Activated naive CD8-positive, alpha-beta T cell treated with anti-CD3 and anti-CD28 coated beads for 36 hours (primary cell): ENCODE measurements at regions not wholly inside any gene's neighbourhood (a gene's known extent, or its start where the extent isn't known, plus 50 kb on each side); places are given as distances from the start of the nearest gene placed in this dataset.
A peak's percentile ranks its signal among the peaks of the same experiment; 100 is the strongest.

Source experiments
- DNase-seq: peaks from one replicate; pipeline ENCODE4 v3.0.0; 2021
- H3K27ac Mint-ChIP-seq: one replicate; pipeline ENCODE4 v1.8.0; 2022; ENCODE audit warnings: mild to moderate bottlenecking, moderate library complexity, mixed read lengths
- H3K27me3 Mint-ChIP-seq: one replicate; pipeline ENCODE4 v1.8.0; 2022; ENCODE audit warnings: mild to moderate bottlenecking, mixed read lengths
- H3K36me3 Mint-ChIP-seq: one replicate; pipeline ENCODE4 v1.8.0; 2021; ENCODE audit warnings: mild to moderate bottlenecking, mixed read lengths
- H3K4me1 Mint-ChIP-seq: one replicate; pipeline ENCODE4 v1.8.0; 2021; ENCODE audit warnings: mixed read lengths
- H3K4me3 Mint-ChIP-seq: one replicate; pipeline ENCODE4 v1.8.0; 2022; ENCODE audit warnings: mild to moderate bottlenecking, moderate library complexity, mixed read lengths
- H3K9me3 Mint-ChIP-seq: one replicate; pipeline ENCODE4 v1.8.0; 2022; ENCODE audit warnings: mixed read lengths

DNA sequence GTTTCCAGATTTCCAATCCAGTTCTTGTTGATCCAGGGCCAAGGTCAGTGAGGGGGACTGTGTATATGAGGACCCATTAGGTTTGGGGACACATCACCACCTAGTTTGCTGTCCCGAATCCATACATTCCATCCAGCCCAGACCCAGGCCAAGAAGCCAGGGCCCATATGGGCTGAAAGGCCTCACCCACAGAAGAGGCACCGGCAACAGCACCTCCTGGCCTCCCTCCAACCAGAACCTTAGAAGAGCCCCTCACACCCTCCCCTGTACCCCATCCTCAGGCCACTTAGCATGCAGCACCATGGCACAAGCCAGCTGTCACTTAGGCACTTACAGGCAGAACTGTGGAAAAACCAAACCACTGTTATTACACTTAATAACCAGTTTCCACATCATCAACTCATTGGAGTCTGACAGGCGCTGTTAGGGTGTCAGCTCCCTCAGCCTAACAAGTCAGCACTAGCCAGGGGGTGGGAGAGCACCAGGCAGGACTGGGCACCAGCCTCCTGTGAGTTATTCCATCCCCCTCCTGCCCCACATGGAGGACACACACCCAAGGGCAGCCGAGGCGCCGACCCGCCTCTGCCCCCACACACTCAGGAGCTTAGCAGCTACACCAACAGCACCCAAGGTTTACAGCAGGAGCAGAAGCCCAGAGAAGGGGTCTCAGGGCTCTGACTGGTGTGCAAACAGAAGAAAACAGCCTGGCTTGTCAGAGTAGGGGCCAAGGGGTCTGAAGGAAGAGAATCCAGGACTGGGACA lies 132.0 kb downstream of the BUD13 start:
- H3K4me1 Mint-ChIP-seq: no peaks in the 10 kb centered on the region
- no peaks in the 10 kb centered on the region for H3K9me3 Mint-ChIP-seq
- no peak for DNase-seq
- H3K27ac Mint-ChIP-seq: no peak overlapping the region
- no peak overlapping the region for H3K4me3 Mint-ChIP-seq
- no peaks in the 10 kb centered on the region for H3K36me3 Mint-ChIP-seq
- H3K27me3 Mint-ChIP-seq: peaks cover 4% of the 10 kb centered on the region

GRCh38 chr11:116638463-116638862 lies 134.3 kb downstream of the BUD13 start:
- no peak overlapping the region for H3K4me3 Mint-ChIP-seq
- no peaks in the 10 kb centered on the region for H3K9me3 Mint-ChIP-seq
- H3K27ac Mint-ChIP-seq: no peak overlapping the region
- no peaks in the 10 kb centered on the region for H3K36me3 Mint-ChIP-seq
- no peaks in the 10 kb centered on the region for H3K4me1 Mint-ChIP-seq
- H3K27me3 Mint-ChIP-seq: no peaks in the 10 kb centered on the region
- no peak for DNase-seq

DNA sequence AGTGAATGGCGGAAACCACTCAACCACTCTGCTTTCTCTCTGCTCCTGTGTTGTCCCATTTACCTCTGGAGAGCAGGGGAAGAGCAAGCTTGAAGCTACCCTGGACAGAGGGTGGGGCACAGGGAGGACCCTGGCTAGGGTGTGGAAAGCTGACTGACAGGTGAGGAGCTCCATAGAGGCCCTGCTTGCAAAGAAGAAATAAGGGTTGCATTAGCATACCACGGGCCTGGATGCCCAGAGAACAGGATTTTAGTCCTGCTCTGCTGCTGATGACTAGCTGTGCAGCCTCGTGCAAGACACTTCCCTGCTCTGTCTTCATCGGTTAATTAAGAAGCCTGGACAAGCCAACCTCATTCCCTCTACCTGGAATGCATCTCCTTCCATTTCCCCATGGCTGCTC lies 135.0 kb downstream of the BUD13 start:
- Mint-ChIP-seq H3K4me3 (no peak overlapping the region), H3K27ac (no peak overlapping the region), H3K9me3 (no peaks in the 10 kb centered on the region), H3K27me3 (no peaks in the 10 kb centered on the region), H3K36me3 (no peaks in the 10 kb centered on the region), H3K4me1 (no peaks in the 10 kb centered on the region)
- DNase-seq: no peak

GRCh38 chr11:116636341-116636929 lies 136.4 kb downstream of the BUD13 start:
- Mint-ChIP-seq H3K27ac (no peak overlapping the region), H3K36me3 (no peaks in the 10 kb centered on the region), H3K9me3 (no peaks in the 10 kb centered on the region), H3K4me1 (no peaks in the 10 kb centered on the region), H3K4me3 (no peak overlapping the region), H3K27me3 (peaks cover 4% of the 10 kb centered on the region)
- no peak for DNase-seq

- H3K9me3 Mint-ChIP-seq: peaks cover 1% of the 10 kb centered on the region
- no peak for DNase-seq
- H3K27me3 Mint-ChIP-seq: peaks cover 4% of the 10 kb centered on the region
- no peaks in the 10 kb centered on the region for H3K36me3 Mint-ChIP-seq
- H3K4me1 Mint-ChIP-seq: no peaks in the 10 kb centered on the region
- no peak overlapping the region for H3K4me3 Mint-ChIP-seq
- H3K27ac Mint-ChIP-seq: no peak overlapping the region
These were observed 141.6 kb downstream of the BUD13 start for GRCh38 chr11:116631201-116631600.

DNA sequence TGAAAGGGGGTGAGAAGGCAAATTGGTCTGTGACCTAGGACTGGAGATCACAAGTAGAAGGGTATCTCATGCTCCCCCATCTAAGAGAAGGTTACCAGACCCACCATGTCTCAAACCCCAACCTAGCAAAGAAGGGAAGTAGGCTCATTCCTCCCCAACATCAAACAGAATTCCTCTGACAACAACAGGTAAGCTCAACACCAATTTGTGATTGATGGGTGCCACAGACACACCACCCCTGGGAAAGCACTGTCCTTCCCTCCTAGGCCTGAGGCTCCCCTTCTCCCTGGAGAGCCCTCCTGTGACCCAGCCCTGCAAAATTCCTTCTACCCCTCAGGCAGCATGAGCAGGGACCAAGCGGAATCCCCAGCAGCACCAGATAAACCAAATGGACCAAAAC lies 154.3 kb downstream of the BUD13 start:
- H3K9me3 Mint-ChIP-seq: no peaks in the 10 kb centered on the region
- no peaks in the 10 kb centered on the region for H3K4me1 Mint-ChIP-seq
- DNase-seq: no peak
- H3K4me3 Mint-ChIP-seq: no peak overlapping the region
- peaks cover 8% of the 10 kb centered on the region for H3K27me3 Mint-ChIP-seq
- no peaks in the 10 kb centered on the region for H3K36me3 Mint-ChIP-seq
- no peak overlapping the region for H3K27ac Mint-ChIP-seq

- Mint-ChIP-seq H3K4me1 (no peaks in the 10 kb centered on the region), H3K36me3 (no peaks in the 10 kb centered on the region), H3K27me3 (peaks cover 4% of the 10 kb centered on the region), H3K4me3 (no peak overlapping the region), H3K27ac (no peak overlapping the region), H3K9me3 (no peaks in the 10 kb centered on the region)
- DNase-seq: no peak
These were observed 157.4 kb downstream of the BUD13 start for GRCh38 chr11:116615211-116615865.

- H3K4me1 Mint-ChIP-seq: no peaks in the 10 kb centered on the region
These were observed 158.2 kb downstream of the BUD13 start for GRCh38 chr11:116614306-116615210.

GRCh38 chr11:116613206-116613875 lies 159.4 kb downstream of the BUD13 start:
- Mint-ChIP-seq H3K36me3 (no peaks in the 10 kb centered on the region), H3K27ac (no peak overlapping the region), H3K27me3 (peaks cover 4% of the 10 kb centered on the region), H3K9me3 (no peaks in the 10 kb centered on the region), H3K4me1 (no peaks in the 10 kb centered on the region), H3K4me3 (no peak overlapping the region)
- no peak for DNase-seq

More at GRCh38 chr11:116614306-116615210, 158.2 kb downstream of the BUD13 start:
- Mint-ChIP-seq H3K9me3 (no peaks in the 10 kb centered on the region), H3K36me3 (no peaks in the 10 kb centered on the region), H3K4me3 (no peak overlapping the region), H3K27ac (no peak overlapping the region), H3K27me3 (peaks cover 4% of the 10 kb centered on the region)
- no peak for DNase-seq

- Mint-ChIP-seq H3K4me1 (no peaks in the 10 kb centered on the region), H3K9me3 (no peaks in the 10 kb centered on the region), H3K4me3 (no peak overlapping the region), H3K27me3 (peaks cover 7% of the 10 kb centered on the region), H3K27ac (no peak overlapping the region), H3K36me3 (no peaks in the 10 kb centered on the region)
- DNase-seq: no peak
These were observed 160.7 kb downstream of the BUD13 start for GRCh38 chr11:116611998-116612620.

DNA sequence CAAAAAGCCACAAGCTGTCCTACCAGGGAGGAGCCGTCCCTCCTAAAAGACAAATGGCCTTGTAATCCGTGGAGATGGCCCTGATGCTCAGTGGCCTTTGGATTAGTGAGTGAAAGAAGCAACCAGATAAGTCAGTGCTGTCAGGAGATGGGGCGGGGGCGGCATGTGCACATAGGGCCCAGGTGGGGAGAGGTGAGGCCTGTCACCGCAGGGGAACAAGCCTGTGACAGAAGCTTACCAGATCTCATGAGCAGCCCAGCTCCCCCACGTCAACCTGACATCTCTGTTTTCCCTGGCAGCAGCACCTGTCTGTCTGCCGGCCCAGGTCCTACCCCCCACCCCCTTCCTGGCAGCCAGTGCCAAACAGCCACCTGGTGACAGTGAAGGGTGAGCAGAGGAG lies 162.6 kb downstream of the BUD13 start:
- Mint-ChIP-seq H3K36me3 (no peaks in the 10 kb centered on the region), H3K27ac (no peak overlapping the region)

DNA sequence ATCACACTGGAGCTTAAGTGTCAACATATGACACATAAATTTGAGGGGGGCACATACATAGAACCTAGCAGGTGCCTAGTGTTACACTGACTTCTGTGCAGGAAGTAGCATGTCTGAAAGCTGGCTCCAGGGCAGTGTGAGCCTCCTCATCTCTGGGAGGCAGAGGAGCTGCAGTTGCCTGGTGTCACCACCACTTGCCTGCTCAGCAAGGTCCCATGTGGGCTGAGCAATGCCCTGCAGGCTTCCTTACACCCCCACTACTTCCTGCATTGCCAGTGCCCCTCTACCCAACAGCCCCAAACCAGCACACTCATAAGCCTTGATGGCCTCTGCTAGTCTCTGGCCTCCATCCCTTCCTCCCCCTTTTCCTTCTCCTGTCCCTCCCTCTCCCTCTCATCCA lies 165.8 kb downstream of the BUD13 start:
- H3K4me1 Mint-ChIP-seq: no peaks in the 10 kb centered on the region
- no peak overlapping the region for H3K27ac Mint-ChIP-seq
- no peak overlapping the region for H3K4me3 Mint-ChIP-seq
- no peaks in the 10 kb centered on the region for H3K36me3 Mint-ChIP-seq
- DNase-seq: no peak
- no peaks in the 10 kb centered on the region for H3K9me3 Mint-ChIP-seq
- peaks cover 14% of the 10 kb centered on the region for H3K27me3 Mint-ChIP-seq

More for the DNA sequence above, 162.6 kb downstream of the BUD13 start:
- H3K9me3 Mint-ChIP-seq: no peaks in the 10 kb centered on the region
- H3K4me1 Mint-ChIP-seq: no peaks in the 10 kb centered on the region
- H3K4me3 Mint-ChIP-seq: no peak overlapping the region
- DNase-seq: no peak
- peaks cover 17% of the 10 kb centered on the region for H3K27me3 Mint-ChIP-seq

- Mint-ChIP-seq H3K27ac (no peak overlapping the region), H3K36me3 (no peaks in the 10 kb centered on the region), H3K9me3 (no peaks in the 10 kb centered on the region), H3K4me3 (no peak overlapping the region), H3K27me3 (peaks cover 14% of the 10 kb centered on the region), H3K4me1 (no peaks in the 10 kb centered on the region)
- peak; percentile 15 for DNase-seq
These were observed 167.0 kb downstream of the BUD13 start for GRCh38 chr11:116605543-116606459.
